ENCODE measurements at regions not wholly inside any gene's neighbourhood (a gene's known extent, or its start where the extent isn't known, plus 50 kb on each side); places are given as distances from the start of the nearest gene placed in this dataset.

DNA sequence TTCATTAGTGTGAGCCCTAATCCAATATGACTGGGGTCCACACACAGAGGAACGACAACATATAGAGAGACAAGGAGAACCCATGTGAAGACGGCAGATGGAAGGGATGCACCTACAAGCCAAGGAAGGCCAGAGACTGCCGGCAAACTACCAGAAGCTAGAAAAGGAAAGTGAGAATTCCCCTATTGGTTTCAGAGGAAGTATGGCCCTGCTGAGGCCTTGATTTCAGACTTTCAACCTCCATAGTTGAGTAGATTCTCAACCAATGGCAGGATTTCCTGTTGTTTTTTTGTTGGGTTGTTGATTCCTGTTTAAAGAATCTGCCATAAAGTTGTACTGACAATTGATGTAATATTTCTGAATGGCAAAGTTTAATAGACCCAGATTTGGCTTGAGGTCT, 241.5 kb downstream of the SATB2 start:
- H3K4me3 ChIP-seq (ENCODE audit: insufficient read length, low read depth), result no peak overlapping the region
- no peaks in the 10 kb centered on the region for H3K9me3 ChIP-seq (ENCODE audit: insufficient read depth, low read length)
- no peaks in the 10 kb centered on the region for H3K27me3 ChIP-seq (ENCODE audit: insufficient read depth, insufficient read length)
- no peak overlapping the region for H3K9ac ChIP-seq (ENCODE audit: insufficient read length, low read depth)
- no peak for DNase-seq (ENCODE audit: low read depth, low spot score)
- H3K4me1 ChIP-seq (ENCODE audit: insufficient read depth, insufficient read length), result no peaks in the 10 kb centered on the region
- H3K36me3 ChIP-seq (ENCODE audit: insufficient read depth, insufficient read length, low read length), result no peaks in the 10 kb centered on the region
- no peak for TF ChIP-seq SUZ12 (IDR thresholded peaks at IDR 0.05; ENCODE audit: extremely low read depth, insufficient read depth, insufficient read length)
- no peak for TF ChIP-seq ZNF274 (IDR thresholded peaks at IDR 0.05; ENCODE audit: low read depth, low read length)
- TF ChIP-seq YY1 (IDR thresholded peaks at IDR 0.05; ENCODE audit: insufficient read depth, insufficient read length), result no peak

DNA sequence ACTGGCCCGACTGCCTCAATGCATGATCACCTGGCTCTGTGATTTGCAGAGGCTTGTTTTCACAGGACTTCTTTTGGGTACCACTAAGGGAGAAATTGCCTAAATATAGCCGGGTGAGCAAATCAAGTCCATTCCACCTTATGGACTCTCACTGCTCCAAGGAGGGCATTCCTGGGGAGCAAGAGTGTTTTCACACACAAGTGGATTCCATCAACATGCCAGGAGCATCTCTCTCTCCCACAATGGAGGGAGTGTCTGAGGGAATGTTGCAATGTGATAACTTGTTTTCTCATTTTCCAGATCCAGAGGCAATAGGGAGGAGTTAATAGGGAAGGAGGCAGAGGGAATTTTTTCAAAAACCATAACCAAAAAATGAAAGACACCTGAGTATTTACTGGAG, 250.7 kb downstream of the SATB2 start:
- DNase-seq (ENCODE audit: low read depth, low spot score), result no peak
- H3K4me1 ChIP-seq (ENCODE audit: insufficient read depth, insufficient read length), result no peaks in the 10 kb centered on the region

DNA sequence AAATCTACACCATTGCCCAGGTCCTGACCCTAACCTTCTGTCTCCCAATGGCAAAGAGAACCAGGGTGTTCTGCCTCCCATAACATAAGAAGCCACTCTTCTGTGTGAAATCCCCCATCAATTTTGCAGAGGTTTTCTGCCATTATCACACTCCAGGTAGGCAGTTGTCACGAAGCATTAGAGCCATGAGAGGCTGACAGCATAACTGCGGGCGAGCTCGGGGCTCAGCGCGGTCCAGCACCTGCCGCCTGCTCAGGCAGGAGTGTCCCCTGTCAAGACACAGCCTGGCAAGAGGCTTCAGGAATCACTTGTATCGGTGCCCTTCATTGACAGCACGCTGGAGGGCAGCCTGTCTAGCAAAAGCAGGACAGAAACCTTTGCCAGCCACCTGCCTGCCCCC, 251.2 kb downstream of the SATB2 start:
- H3K9ac ChIP-seq (ENCODE audit: insufficient read length, low read depth), result no peak overlapping the region
- H3K36me3 ChIP-seq (ENCODE audit: insufficient read depth, insufficient read length, low read length), result no peaks in the 10 kb centered on the region
- TF ChIP-seq ZNF274 (IDR thresholded peaks at IDR 0.05; ENCODE audit: low read depth, low read length), result no peak
- no peak for TF ChIP-seq YY1 (IDR thresholded peaks at IDR 0.05; ENCODE audit: insufficient read depth, insufficient read length)
- no peak for TF ChIP-seq SUZ12 (IDR thresholded peaks at IDR 0.05; ENCODE audit: extremely low read depth, insufficient read depth, insufficient read length)
- H3K9me3 ChIP-seq (ENCODE audit: insufficient read depth, low read length), result no peaks in the 10 kb centered on the region
- no peaks in the 10 kb centered on the region for H3K4me1 ChIP-seq (ENCODE audit: insufficient read depth, insufficient read length)
- H3K4me3 ChIP-seq (ENCODE audit: insufficient read length, low read depth), result no peak overlapping the region
- no peak for DNase-seq (ENCODE audit: low read depth, low spot score)
- no peaks in the 10 kb centered on the region for H3K27me3 ChIP-seq (ENCODE audit: insufficient read depth, insufficient read length)

More for the DNA sequence above, 250.7 kb downstream of the SATB2 start:
- Histone ChIP-seq H3K4me3 (ENCODE audit: insufficient read length, low read depth) (no peak overlapping the region), H3K9me3 (ENCODE audit: insufficient read depth, low read length) (no peaks in the 10 kb centered on the region), H3K36me3 (ENCODE audit: insufficient read depth, insufficient read length, low read length) (no peaks in the 10 kb centered on the region), H3K9ac (ENCODE audit: insufficient read length, low read depth) (no peak overlapping the region), H3K27me3 (ENCODE audit: insufficient read depth, insufficient read length) (no peaks in the 10 kb centered on the region)
- TF ChIP-seq SUZ12 (IDR thresholded peaks at IDR 0.05; ENCODE audit: extremely low read depth, insufficient read depth, insufficient read length), result no peak
- no peak for TF ChIP-seq ZNF274 (IDR thresholded peaks at IDR 0.05; ENCODE audit: low read depth, low read length)
- TF ChIP-seq YY1 (IDR thresholded peaks at IDR 0.05; ENCODE audit: insufficient read depth, insufficient read length), result no peak

DNA sequence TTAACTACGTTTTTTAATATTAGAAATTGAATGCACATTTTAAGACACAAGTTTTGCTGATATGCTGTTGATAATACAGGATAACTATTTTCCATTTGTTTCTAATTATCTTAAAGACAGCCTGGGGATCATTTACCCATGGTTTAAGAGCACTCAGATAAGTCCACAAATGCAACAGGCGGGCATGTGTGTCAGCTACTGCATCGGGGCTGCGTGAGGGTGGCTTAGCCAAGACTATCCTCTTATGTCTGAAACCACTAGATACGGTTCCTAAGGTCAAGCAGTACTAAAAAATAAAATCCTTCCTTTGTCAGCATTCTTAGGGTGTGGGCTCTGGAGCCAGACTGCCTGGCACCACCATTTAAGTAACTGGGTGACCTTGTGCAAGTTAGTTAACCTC, 254.8 kb downstream of the SATB2 start:
- DNase-seq (ENCODE audit: low read depth, low spot score), result no peak
- no peaks in the 10 kb centered on the region for H3K4me1 ChIP-seq (ENCODE audit: insufficient read depth, insufficient read length)
- H3K9ac ChIP-seq (ENCODE audit: insufficient read length, low read depth), result no peak overlapping the region
- H3K4me3 ChIP-seq (ENCODE audit: insufficient read length, low read depth), result no peak overlapping the region
- H3K9me3 ChIP-seq (ENCODE audit: insufficient read depth, low read length), result no peaks in the 10 kb centered on the region
- no peaks in the 10 kb centered on the region for H3K27me3 ChIP-seq (ENCODE audit: insufficient read depth, insufficient read length)
- no peaks in the 10 kb centered on the region for H3K36me3 ChIP-seq (ENCODE audit: insufficient read depth, insufficient read length, low read length)
- TF ChIP-seq SUZ12 (IDR thresholded peaks at IDR 0.05; ENCODE audit: extremely low read depth, insufficient read depth, insufficient read length), result no peak
- TF ChIP-seq ZNF274 (IDR thresholded peaks at IDR 0.05; ENCODE audit: low read depth, low read length), result no peak
- TF ChIP-seq YY1 (IDR thresholded peaks at IDR 0.05; ENCODE audit: insufficient read depth, insufficient read length), result no peak

- no peak overlapping the region for H3K4me3 ChIP-seq (ENCODE audit: insufficient read length, low read depth)
- H3K36me3 ChIP-seq (ENCODE audit: insufficient read depth, insufficient read length, low read length), result no peaks in the 10 kb centered on the region
- no peaks in the 10 kb centered on the region for H3K4me1 ChIP-seq (ENCODE audit: insufficient read depth, insufficient read length)
- H3K9ac ChIP-seq (ENCODE audit: insufficient read length, low read depth), result no peak overlapping the region
- H3K9me3 ChIP-seq (ENCODE audit: insufficient read depth, low read length), result no peaks in the 10 kb centered on the region
- DNase-seq (ENCODE audit: low read depth, low spot score), result no peak
- no peaks in the 10 kb centered on the region for H3K27me3 ChIP-seq (ENCODE audit: insufficient read depth, insufficient read length)
- TF ChIP-seq SUZ12 (IDR thresholded peaks at IDR 0.05; ENCODE audit: extremely low read depth, insufficient read depth, insufficient read length) (no peak), YY1 (IDR thresholded peaks at IDR 0.05; ENCODE audit: insufficient read depth, insufficient read length) (no peak), ZNF274 (IDR thresholded peaks at IDR 0.05; ENCODE audit: low read depth, low read length) (no peak)
Observed at GRCh38 chr2:199201539-199201938, 256.2 kb downstream of the SATB2 start.

GRCh38 chr2:199199797-199200196, 257.9 kb downstream of the SATB2 start:
- Histone ChIP-seq H3K9me3 (ENCODE audit: insufficient read depth, low read length) (no peaks in the 10 kb centered on the region), H3K27me3 (ENCODE audit: insufficient read depth, insufficient read length) (no peaks in the 10 kb centered on the region), H3K9ac (ENCODE audit: insufficient read length, low read depth) (no peak overlapping the region), H3K4me1 (ENCODE audit: insufficient read depth, insufficient read length) (no peaks in the 10 kb centered on the region), H3K4me3 (ENCODE audit: insufficient read length, low read depth) (no peak overlapping the region), H3K36me3 (ENCODE audit: insufficient read depth, insufficient read length, low read length) (no peaks in the 10 kb centered on the region)
- TF ChIP-seq YY1 (IDR thresholded peaks at IDR 0.05; ENCODE audit: insufficient read depth, insufficient read length), result no peak
- no peak for TF ChIP-seq ZNF274 (IDR thresholded peaks at IDR 0.05; ENCODE audit: low read depth, low read length)
- no peak for TF ChIP-seq SUZ12 (IDR thresholded peaks at IDR 0.05; ENCODE audit: extremely low read depth, insufficient read depth, insufficient read length)
- DNase-seq (ENCODE audit: low read depth, low spot score), result no peak

DNA sequence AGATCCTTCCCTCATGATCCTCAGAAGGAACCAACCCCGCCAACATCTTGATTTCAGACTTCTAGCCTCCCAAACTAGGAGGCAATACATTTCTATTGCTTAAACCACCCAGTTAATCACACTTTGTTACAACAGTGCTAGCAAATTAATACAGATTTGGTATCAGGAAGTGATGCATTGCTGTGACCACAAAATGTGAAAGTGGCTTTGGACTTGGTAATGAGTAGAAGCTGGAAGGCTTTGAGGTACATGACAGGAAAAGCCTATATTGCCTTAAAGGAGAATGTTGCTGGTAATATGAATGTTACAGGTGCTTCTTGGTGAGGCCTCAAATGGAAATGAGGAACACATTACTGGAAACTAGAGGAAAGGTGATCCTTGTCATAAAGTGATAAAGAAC, 260.3 kb downstream of the SATB2 start:
- Histone ChIP-seq H3K36me3 (ENCODE audit: insufficient read depth, insufficient read length, low read length) (no peaks in the 10 kb centered on the region), H3K4me3 (ENCODE audit: insufficient read length, low read depth) (no peak overlapping the region), H3K4me1 (ENCODE audit: insufficient read depth, insufficient read length) (no peaks in the 10 kb centered on the region), H3K9ac (ENCODE audit: insufficient read length, low read depth) (no peak overlapping the region), H3K27me3 (ENCODE audit: insufficient read depth, insufficient read length) (no peaks in the 10 kb centered on the region), H3K9me3 (ENCODE audit: insufficient read depth, low read length) (no peaks in the 10 kb centered on the region)
- no peak for DNase-seq (ENCODE audit: low read depth, low spot score)
- TF ChIP-seq ZNF274 (IDR thresholded peaks at IDR 0.05; ENCODE audit: low read depth, low read length), result no peak
- no peak for TF ChIP-seq YY1 (IDR thresholded peaks at IDR 0.05; ENCODE audit: insufficient read depth, insufficient read length)
- no peak for TF ChIP-seq SUZ12 (IDR thresholded peaks at IDR 0.05; ENCODE audit: extremely low read depth, insufficient read depth, insufficient read length)

DNA sequence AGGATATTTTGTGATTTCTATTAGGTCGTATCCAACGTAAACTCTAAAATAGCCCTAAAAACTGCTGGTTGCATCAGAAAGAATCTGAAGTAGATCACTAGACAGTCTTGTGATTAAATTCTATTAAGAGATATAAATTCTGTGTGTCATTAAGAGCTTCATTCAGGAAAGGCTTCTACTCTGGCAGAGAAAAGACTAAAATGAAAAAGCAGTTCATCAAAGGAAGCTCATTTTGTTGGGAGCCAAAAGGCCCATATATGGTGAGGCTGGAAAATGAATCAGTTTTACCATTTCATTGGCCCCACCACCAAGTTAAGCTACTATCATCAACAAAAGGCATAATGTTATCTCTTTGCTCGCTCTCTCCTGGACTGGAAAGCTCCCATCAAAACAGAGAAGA, 261.1 kb downstream of the SATB2 start:
- no peak overlapping the region for H3K4me3 ChIP-seq (ENCODE audit: insufficient read length, low read depth)
- H3K9ac ChIP-seq (ENCODE audit: insufficient read length, low read depth), result no peak overlapping the region
- no peaks in the 10 kb centered on the region for H3K27me3 ChIP-seq (ENCODE audit: insufficient read depth, insufficient read length)
- H3K9me3 ChIP-seq (ENCODE audit: insufficient read depth, low read length), result no peaks in the 10 kb centered on the region
- H3K4me1 ChIP-seq (ENCODE audit: insufficient read depth, insufficient read length), result no peaks in the 10 kb centered on the region
- TF ChIP-seq YY1 (IDR thresholded peaks at IDR 0.05; ENCODE audit: insufficient read depth, insufficient read length) (no peak), SUZ12 (IDR thresholded peaks at IDR 0.05; ENCODE audit: extremely low read depth, insufficient read depth, insufficient read length) (no peak), ZNF274 (IDR thresholded peaks at IDR 0.05; ENCODE audit: low read depth, low read length) (no peak)
- no peak for DNase-seq (ENCODE audit: low read depth, low spot score)
- H3K36me3 ChIP-seq (ENCODE audit: insufficient read depth, insufficient read length, low read length), result no peaks in the 10 kb centered on the region
